ENCODE measurements at regions not wholly inside any gene's neighbourhood (a gene's known extent, or its start where the extent isn't known, plus 50 kb on each side); places are given as distances from the start of the nearest gene placed in this dataset.

DNA sequence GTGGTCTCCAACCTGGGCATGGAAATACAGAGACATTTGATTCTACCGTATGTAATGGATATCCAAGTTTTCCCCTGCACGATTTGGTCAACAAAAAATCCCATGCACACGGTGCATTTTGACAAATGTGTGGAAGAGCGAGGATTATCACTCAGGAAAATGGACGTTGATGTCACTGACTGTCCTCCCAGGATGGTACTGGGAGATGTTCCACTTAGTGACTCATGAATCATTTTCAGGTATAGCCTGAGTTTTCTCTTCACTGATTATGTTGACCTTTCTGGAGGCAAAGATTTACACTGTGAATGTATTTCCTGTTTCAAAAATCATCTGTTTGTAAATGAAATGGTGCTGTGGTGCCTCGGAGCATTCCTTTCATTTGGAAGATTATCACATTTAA, 596.7 kb upstream of the ADAMTS9 start:
- Mint-ChIP-seq H3K27ac (no peak overlapping the region), H3K9me3 (no peaks in the 10 kb centered on the region), H3K4me1 (ENCODE audit: low read depth) (no peaks in the 10 kb centered on the region), H3K4me3 (no peak overlapping the region), H3K27me3 (no peaks in the 10 kb centered on the region), H3K36me3 (ENCODE audit: low read depth) (no peaks in the 10 kb centered on the region)
- ChIA-PET POLR2A (no interaction called here), CTCF (no interaction called here)
- intact Hi-C loops (cut with micrococcal nuclease): no loop called here
- ATAC-seq (no peak), DNase-seq (no peak)
- TF ChIP-seq, protein P1, sequence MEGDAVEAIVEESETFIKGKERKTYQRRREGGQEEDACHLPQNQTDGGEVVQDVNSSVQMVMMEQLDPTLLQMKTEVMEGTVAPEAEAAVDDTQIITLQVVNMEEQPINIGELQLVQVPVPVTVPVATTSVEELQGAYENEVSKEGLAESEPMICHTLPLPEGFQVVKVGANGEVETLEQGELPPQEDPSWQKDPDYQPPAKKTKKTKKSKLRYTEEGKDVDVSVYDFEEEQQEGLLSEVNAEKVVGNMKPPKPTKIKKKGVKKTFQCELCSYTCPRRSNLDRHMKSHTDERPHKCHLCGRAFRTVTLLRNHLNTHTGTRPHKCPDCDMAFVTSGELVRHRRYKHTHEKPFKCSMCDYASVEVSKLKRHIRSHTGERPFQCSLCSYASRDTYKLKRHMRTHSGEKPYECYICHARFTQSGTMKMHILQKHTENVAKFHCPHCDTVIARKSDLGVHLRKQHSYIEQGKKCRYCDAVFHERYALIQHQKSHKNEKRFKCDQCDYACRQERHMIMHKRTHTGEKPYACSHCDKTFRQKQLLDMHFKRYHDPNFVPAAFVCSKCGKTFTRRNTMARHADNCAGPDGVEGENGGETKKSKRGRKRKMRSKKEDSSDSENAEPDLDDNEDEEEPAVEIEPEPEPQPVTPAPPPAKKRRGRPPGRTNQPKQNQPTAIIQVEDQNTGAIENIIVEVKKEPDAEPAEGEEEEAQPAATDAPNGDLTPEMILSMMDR (IDR thresholded peaks at IDR 0.05): no peak

DNA sequence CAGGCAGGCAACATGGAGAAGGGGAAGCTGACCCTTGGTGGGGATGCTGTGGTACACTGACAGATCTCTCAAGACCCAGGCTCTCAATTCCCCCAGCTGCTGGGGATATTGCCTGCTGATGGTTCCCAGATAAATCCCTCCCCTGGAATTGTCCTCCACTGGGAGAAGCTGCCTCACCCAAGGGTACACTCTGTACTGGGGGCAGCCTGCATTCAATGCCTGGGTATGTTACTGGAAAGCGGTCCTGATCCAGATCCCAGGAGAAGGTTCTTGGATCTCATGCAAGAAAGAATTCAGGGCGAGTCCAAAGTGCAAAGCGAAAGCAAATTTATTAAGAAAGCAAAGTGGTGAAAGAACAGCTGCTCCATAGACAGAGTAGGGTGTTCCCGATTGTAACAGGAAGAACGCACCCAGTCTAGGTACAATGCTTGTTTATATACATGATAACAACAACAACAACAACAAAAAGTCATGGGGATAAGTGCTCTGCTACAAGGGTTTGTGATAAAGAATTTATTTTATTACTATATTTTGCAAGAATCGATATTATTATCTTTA, 591.5 kb upstream of the ADAMTS9 start:
- intact Hi-C loops (cut with micrococcal nuclease): no loop called here
- Mint-ChIP-seq H3K4me1 (ENCODE audit: low read depth) (no peaks in the 10 kb centered on the region), H3K36me3 (ENCODE audit: low read depth) (no peaks in the 10 kb centered on the region), H3K9me3 (peaks cover 3% of the 10 kb centered on the region), H3K27me3 (no peaks in the 10 kb centered on the region), H3K27ac (no peak overlapping the region), H3K4me3 (no peak overlapping the region)
- DNase-seq: no peak
- POLR2A ChIA-PET: no interaction called here
- CTCF ChIA-PET: interaction anchor here (1.5 kb wide), 1 partner anchor 16 kb away, joined by 3 read pairs; no protein-coding TSS in a partner anchor
- TF ChIP-seq, protein P1 (IDR thresholded peaks at IDR 0.05): no peak
- no peak for ATAC-seq

DNA sequence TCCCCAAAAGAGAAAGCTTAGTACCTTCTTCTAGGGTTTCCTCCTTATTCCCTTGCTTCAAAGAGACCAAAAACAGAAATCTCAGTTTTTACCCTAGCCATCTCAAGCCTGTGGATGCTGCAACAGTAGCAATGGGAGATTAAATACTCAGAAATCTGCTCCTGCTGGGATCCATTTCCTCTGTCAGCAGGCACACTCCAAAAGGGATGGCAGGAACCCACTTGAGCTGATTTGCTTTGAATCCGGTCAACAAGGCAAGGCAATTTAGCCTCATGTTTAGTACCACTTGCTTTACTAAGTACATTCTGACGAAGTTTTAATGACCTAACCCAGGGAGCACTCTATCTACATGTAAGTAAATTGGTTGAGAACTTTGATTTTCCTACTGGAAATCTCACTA, 590.0 kb upstream of the ADAMTS9 start:
- POLR2A ChIA-PET: no interaction called here
- Mint-ChIP-seq H3K4me1 (ENCODE audit: low read depth) (no peaks in the 10 kb centered on the region), H3K27me3 (no peaks in the 10 kb centered on the region), H3K27ac (no peak overlapping the region), H3K4me3 (no peak overlapping the region), H3K9me3 (peaks cover 3% of the 10 kb centered on the region), H3K36me3 (ENCODE audit: low read depth) (no peaks in the 10 kb centered on the region)
- intact Hi-C loops (cut with micrococcal nuclease): no loop called here
- CTCF ChIA-PET: no interaction called here
- TF ChIP-seq, protein P1 (IDR thresholded peaks at IDR 0.05): no peak
- DNase-seq (no peak), ATAC-seq (no peak)

DNA sequence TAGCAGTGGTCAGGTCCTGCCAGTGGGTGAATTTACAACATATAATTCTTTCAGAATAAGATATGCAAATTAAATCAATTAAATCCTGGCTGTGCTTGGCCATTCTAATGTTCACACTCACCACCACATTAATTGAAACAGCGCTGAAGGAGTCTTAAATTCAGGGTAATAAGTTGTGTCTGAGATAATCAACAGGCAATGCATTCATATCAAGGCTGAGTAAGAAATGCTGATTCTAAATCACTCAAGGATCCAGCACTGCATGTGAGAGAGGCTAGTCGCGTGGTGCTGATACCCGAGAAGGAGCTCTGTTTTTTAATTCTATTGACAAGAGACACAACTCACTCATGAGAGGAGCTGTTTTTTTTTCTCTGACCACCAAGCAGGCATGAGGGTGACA, 588.8 kb upstream of the ADAMTS9 start:
- no peak for ATAC-seq
- no peaks in the 10 kb centered on the region for H3K27me3 Mint-ChIP-seq
- DNase-seq: no peak
- no peaks in the 10 kb centered on the region for H3K36me3 Mint-ChIP-seq (ENCODE audit: low read depth)
- TF ChIP-seq, protein P1 (IDR thresholded peaks at IDR 0.05): no peak
- CTCF ChIA-PET: no interaction called here
- no peak overlapping the region for H3K27ac Mint-ChIP-seq
- POLR2A ChIA-PET: interaction anchor here (1.6 kb wide), 1 partner anchor 11 kb away, joined by 5 read pairs; no protein-coding TSS in a partner anchor
- peaks cover 3% of the 10 kb centered on the region for H3K9me3 Mint-ChIP-seq
- no peaks in the 10 kb centered on the region for H3K4me1 Mint-ChIP-seq (ENCODE audit: low read depth)
- H3K4me3 Mint-ChIP-seq: no peak overlapping the region
- intact Hi-C loops (cut with micrococcal nuclease): no loop called here

DNA sequence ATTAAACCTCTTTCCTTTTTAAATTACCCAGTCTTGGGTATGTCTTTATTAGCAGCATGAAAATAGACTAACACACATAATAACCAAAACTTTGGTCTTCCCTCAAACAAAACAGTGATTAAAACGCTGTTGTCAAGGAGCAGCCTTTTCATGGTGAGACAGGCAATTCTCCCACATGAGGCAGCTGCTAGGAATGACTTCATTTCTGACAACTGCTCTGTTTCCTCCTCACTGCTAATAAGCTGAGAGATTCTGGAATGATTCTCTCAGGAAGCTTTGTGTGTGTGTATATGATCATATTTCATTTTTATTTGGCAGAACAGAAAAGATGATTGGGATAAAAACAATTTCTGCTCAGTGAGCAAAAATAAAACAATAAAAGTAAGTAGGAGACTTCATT, 580.6 kb upstream of the ADAMTS9 start:
- ChIA-PET CTCF (no interaction called here), POLR2A (no interaction called here)
- Mint-ChIP-seq H3K27ac (no peak overlapping the region), H3K27me3 (no peaks in the 10 kb centered on the region), H3K4me1 (ENCODE audit: low read depth) (no peaks in the 10 kb centered on the region), H3K4me3 (no peak overlapping the region), H3K36me3 (ENCODE audit: low read depth) (no peaks in the 10 kb centered on the region), H3K9me3 (no peaks in the 10 kb centered on the region)
- DNase-seq: no peak
- intact Hi-C loops (cut with micrococcal nuclease): no loop called here
- ATAC-seq: no peak
- TF ChIP-seq, protein P1 (IDR thresholded peaks at IDR 0.05): no peak
